Upper lobe of left lung (tissue), 4 donors: ENCODE measurements at regions not wholly inside any gene's neighbourhood (a gene's known extent, or its start where the extent isn't known, plus 50 kb on each side); places are given as distances from the start of the nearest gene placed in this dataset.

ENCODE experiments used
- EP300 ChIP-seq, 4 donors: sonication (generic); formaldehyde crosslinking; IDR thresholded peaks; one replicate each; pipeline ENCODE4 v1.5.1; 2017; ENCODE audit warnings: antibody characterized with exemption in 4 of 4, control low read depth in 2 of 4
- POLR2A ChIP-seq, 4 donors: fragments of 450-650 bp; IDR thresholded peaks; one replicate each; pipeline ENCODE4 v1.5.1; 2016 to 2017; ENCODE audit warnings: antibody characterized with exemption in 4 of 4, mild to moderate bottlenecking in 2 of 4
- TF ChIP-seq, protein P1 (sequence below), 6 experiments: fragments of 450-650 bp in 4 of 6; fragments of 200-600 bp in 2 of 6; sonication (generic) in 2 of 6; IDR thresholded peaks; one replicate each; pipeline ENCODE4 v1.5.1; 2016 to 2019; ENCODE audit warnings: antibody characterized with exemption in 6 of 6

DNA sequence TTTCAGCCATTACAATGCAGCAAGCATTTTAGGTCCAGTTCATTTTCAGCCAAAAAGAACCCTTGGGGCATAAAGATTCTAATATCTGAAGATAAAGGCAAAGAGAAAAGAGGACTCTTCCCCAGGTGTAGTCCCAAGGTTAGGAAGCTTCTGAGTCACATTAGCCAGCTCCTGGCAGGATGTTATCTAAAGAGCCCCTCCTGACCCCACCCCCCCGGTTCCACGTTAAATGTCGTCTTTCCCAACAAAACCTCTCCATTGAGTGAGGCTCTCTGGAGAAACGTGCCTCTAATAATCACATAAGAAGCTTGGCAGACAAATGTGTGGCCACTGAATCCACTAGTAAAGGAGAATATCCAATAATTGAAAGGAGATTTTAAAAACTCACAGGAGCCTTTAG is 267.7 kb downstream of the GALC start:
- TF ChIP-seq POLR2A (IDR thresholded peaks at IDR 0.05) (no peak), EP300 (IDR thresholded peaks at IDR 0.05) (no peak)
- TF ChIP-seq, protein P1, sequence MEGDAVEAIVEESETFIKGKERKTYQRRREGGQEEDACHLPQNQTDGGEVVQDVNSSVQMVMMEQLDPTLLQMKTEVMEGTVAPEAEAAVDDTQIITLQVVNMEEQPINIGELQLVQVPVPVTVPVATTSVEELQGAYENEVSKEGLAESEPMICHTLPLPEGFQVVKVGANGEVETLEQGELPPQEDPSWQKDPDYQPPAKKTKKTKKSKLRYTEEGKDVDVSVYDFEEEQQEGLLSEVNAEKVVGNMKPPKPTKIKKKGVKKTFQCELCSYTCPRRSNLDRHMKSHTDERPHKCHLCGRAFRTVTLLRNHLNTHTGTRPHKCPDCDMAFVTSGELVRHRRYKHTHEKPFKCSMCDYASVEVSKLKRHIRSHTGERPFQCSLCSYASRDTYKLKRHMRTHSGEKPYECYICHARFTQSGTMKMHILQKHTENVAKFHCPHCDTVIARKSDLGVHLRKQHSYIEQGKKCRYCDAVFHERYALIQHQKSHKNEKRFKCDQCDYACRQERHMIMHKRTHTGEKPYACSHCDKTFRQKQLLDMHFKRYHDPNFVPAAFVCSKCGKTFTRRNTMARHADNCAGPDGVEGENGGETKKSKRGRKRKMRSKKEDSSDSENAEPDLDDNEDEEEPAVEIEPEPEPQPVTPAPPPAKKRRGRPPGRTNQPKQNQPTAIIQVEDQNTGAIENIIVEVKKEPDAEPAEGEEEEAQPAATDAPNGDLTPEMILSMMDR (IDR thresholded peaks at IDR 0.05): no peak
